ENCODE measurements at regions not wholly inside any gene's neighbourhood (a gene's known extent, or its start where the extent isn't known, plus 50 kb on each side); places are given as distances from the start of the nearest gene placed in this dataset.

- TF ChIP-seq, protein P1, sequence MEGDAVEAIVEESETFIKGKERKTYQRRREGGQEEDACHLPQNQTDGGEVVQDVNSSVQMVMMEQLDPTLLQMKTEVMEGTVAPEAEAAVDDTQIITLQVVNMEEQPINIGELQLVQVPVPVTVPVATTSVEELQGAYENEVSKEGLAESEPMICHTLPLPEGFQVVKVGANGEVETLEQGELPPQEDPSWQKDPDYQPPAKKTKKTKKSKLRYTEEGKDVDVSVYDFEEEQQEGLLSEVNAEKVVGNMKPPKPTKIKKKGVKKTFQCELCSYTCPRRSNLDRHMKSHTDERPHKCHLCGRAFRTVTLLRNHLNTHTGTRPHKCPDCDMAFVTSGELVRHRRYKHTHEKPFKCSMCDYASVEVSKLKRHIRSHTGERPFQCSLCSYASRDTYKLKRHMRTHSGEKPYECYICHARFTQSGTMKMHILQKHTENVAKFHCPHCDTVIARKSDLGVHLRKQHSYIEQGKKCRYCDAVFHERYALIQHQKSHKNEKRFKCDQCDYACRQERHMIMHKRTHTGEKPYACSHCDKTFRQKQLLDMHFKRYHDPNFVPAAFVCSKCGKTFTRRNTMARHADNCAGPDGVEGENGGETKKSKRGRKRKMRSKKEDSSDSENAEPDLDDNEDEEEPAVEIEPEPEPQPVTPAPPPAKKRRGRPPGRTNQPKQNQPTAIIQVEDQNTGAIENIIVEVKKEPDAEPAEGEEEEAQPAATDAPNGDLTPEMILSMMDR (IDR thresholded peaks at IDR 0.05), result no peak
- no peak for TF ChIP-seq POLR2A (IDR thresholded peaks at IDR 0.05)
These were observed 407.6 kb upstream of the NDST3 start for GRCh38 chr4:117626664-117627063.
